ENCODE measurements at regions not wholly inside any gene's neighbourhood (a gene's known extent, or its start where the extent isn't known, plus 50 kb on each side); places are given as distances from the start of the nearest gene placed in this dataset.

DNA sequence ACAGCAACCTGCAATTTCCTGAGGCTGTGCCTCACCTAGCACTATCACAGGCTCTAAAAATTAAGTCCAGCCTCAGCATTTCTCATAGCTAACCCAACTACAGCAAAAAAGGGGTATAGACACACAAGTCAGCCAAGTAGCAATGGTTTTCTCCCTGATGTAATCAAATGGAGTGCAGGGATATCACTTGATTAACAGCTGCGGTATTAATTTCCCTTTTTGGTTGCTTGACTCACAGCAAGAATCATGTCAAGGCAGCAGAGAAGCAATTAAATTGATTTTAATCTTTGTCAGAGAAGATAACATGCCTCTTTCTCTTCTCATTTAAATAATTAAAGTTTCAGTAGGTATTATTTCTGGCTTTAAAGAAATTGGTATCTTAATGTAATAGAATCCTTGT is 278.9 kb downstream of the RWDD3 start:
- H3K9me3 ChIP-seq: no peaks in the 10 kb centered on the region
- no peaks in the 10 kb centered on the region for H3K27me3 ChIP-seq
- no peaks in the 10 kb centered on the region for H3K36me3 ChIP-seq
- H3K4me1 ChIP-seq: no peaks in the 10 kb centered on the region
- H3K4me3 ChIP-seq: no peak overlapping the region
- no peak for ATAC-seq
- TF ChIP-seq POLR2A (IDR thresholded peaks at IDR 0.05) (no peak), POLR2AphosphoS5 (IDR thresholded peaks at IDR 0.05) (no peak), EP300 (IDR thresholded peaks at IDR 0.05) (no peak)
- TF ChIP-seq, protein P1, sequence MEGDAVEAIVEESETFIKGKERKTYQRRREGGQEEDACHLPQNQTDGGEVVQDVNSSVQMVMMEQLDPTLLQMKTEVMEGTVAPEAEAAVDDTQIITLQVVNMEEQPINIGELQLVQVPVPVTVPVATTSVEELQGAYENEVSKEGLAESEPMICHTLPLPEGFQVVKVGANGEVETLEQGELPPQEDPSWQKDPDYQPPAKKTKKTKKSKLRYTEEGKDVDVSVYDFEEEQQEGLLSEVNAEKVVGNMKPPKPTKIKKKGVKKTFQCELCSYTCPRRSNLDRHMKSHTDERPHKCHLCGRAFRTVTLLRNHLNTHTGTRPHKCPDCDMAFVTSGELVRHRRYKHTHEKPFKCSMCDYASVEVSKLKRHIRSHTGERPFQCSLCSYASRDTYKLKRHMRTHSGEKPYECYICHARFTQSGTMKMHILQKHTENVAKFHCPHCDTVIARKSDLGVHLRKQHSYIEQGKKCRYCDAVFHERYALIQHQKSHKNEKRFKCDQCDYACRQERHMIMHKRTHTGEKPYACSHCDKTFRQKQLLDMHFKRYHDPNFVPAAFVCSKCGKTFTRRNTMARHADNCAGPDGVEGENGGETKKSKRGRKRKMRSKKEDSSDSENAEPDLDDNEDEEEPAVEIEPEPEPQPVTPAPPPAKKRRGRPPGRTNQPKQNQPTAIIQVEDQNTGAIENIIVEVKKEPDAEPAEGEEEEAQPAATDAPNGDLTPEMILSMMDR (IDR thresholded peaks at IDR 0.05): no peak
- WGBS, 2 donors (ENCODE audit: low coverage in 1 of 2): 77 to 88% methylated on average over 1 of the region's 1 CpG
- H3K27ac ChIP-seq: no peak overlapping the region

DNA sequence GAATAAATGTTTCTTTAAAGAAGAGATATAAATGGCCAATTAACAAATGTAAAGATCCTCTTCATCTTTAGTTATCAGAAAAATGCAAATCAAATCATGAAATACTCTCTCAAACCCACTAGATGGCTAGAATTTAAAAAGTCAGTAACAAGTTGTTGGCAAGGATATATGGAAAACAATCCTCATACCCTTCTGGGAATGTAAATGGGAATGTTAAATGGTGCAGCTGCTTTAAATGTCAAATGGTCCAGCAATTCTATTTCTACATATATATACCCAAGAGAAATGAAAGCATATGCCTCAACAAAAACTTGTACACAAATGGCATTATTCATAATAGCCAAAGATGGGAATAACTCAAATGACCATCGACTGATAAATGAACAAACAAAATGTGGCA is 283.5 kb downstream of the RWDD3 start:
- no peak for ATAC-seq
- Histone ChIP-seq H3K27ac (no peak overlapping the region), H3K9me3 (peaks cover 0 to 8% (median 0%) of the 10 kb centered on the region in 3 donors), H3K36me3 (no peaks in the 10 kb centered on the region), H3K4me3 (no peak overlapping the region), H3K27me3 (no peaks in the 10 kb centered on the region), H3K4me1 (no peaks in the 10 kb centered on the region)
- whole genome bisulfite sequencing, 2 donors (ENCODE audit: low coverage in 1 of 2): 71 to 82% methylated on average over 1 of the region's 1 CpG
- TF ChIP-seq POLR2AphosphoS5 (IDR thresholded peaks at IDR 0.05) (no peak), POLR2A (IDR thresholded peaks at IDR 0.05) (no peak), EP300 (IDR thresholded peaks at IDR 0.05) (no peak)
- TF ChIP-seq, protein P1 (IDR thresholded peaks at IDR 0.05): no peak

- H3K27me3 ChIP-seq: no peaks in the 10 kb centered on the region
- 0% methylated on average over 1 of the region's 1 CpG for WGBS, 2 donors (ENCODE audit: low coverage in 1 of 2)
- no peak for ATAC-seq
- H3K4me3 ChIP-seq: no peak overlapping the region
- peaks cover 0 to 8% (median 0%) of the 10 kb centered on the region in 3 donors for H3K9me3 ChIP-seq
- no peak overlapping the region for H3K27ac ChIP-seq
- H3K36me3 ChIP-seq: no peaks in the 10 kb centered on the region
- TF ChIP-seq, protein P1 (IDR thresholded peaks at IDR 0.05): no peak
- no peak for TF ChIP-seq POLR2A (IDR thresholded peaks at IDR 0.05)
- TF ChIP-seq POLR2AphosphoS5 (IDR thresholded peaks at IDR 0.05): no peak
- no peak for TF ChIP-seq EP300 (IDR thresholded peaks at IDR 0.05)
- H3K4me1 ChIP-seq: no peaks in the 10 kb centered on the region
Measured at GRCh38 chr1:95518310-95518709, 284.3 kb downstream of the RWDD3 start.

DNA sequence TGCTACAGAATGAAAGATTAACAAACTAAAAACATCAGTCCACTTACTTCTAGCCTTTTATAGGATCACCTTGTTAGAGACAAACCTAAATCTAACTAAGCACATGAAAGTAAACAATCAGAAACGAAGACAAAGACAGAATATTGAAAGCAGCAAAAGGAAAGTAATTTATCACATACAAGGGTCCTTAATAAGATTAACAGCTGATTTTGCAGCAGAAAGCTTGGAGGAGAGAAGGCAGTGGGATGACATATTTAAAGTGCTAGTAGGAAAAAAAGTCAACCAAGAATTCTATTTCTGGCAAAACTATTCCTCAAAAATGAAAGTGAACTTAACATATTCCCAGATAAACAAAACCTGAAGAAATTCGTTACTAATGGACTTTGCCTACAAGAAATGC is 286.4 kb downstream of the RWDD3 start:
- Histone ChIP-seq H3K9me3 (peaks cover 0 to 19% (median 0%) of the 10 kb centered on the region in 3 donors), H3K27ac (no peak overlapping the region), H3K4me3 (no peak overlapping the region), H3K4me1 (no peaks in the 10 kb centered on the region), H3K27me3 (no peaks in the 10 kb centered on the region), H3K36me3 (no peaks in the 10 kb centered on the region)
- TF ChIP-seq, protein P1 (IDR thresholded peaks at IDR 0.05): no peak
- TF ChIP-seq POLR2AphosphoS5 (IDR thresholded peaks at IDR 0.05): no peak
- TF ChIP-seq EP300 (IDR thresholded peaks at IDR 0.05): no peak
- no peak for TF ChIP-seq POLR2A (IDR thresholded peaks at IDR 0.05)
- no peak for ATAC-seq
- 72 to 80% methylated on average over 2 of the region's 2 CpGs for WGBS, 2 donors (ENCODE audit: low coverage in 1 of 2)

DNA sequence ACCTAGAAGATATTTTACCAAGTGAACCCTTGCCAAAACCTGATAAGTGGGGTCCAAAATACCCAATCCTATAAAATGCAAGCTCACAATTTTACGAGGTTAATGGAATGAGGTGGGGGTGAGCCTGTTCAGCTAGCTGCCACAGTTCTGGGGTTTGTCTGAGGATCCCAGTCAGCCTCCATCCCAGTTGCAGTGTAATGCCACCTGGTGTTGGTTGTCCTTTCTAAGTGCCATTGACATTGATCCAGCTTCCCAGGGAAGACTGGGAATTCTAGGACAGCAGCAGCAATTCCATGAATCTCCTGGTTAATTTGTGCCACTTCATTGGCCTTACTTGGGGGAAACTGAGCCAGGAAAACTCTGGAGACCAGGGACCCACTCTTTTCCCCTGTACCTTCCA is 298.3 kb downstream of the RWDD3 start:
- Histone ChIP-seq H3K4me3 (no peak overlapping the region), H3K27ac (no peak overlapping the region), H3K36me3 (no peaks in the 10 kb centered on the region), H3K4me1 (peaks cover 0 to 18% (median 0%) of the 10 kb centered on the region in 3 donors), H3K27me3 (no peaks in the 10 kb centered on the region), H3K9me3 (no peaks in the 10 kb centered on the region)
- 54% methylated on average over 1 of the region's 1 CpG; no CpG with 5 or more reads in 1 of the 2 donors for WGBS, 2 donors (ENCODE audit: low coverage in 1 of 2)
- TF ChIP-seq, protein P1 (IDR thresholded peaks at IDR 0.05): no peak
- TF ChIP-seq POLR2AphosphoS5 (IDR thresholded peaks at IDR 0.05): no peak
- no peak for TF ChIP-seq POLR2A (IDR thresholded peaks at IDR 0.05)
- TF ChIP-seq EP300 (IDR thresholded peaks at IDR 0.05): no peak
- ATAC-seq: no peak
